Smooth muscle cell (in vitro differentiated cells): ENCODE measurements at regions not wholly inside any gene's neighbourhood (a gene's known extent, or its start where the extent isn't known, plus 50 kb on each side); places are given as distances from the start of the nearest gene placed in this dataset.

Experiments used
- DNase-seq: peaks from one replicate; lab custom pipeline; 2025; ENCODE audit not compliant: unreplicated experiment; lab: John Stamatoyannopoulos, UW
- H2AFZ ChIP-seq: fragments of 200-600 bp; sonication (generic); 2 replicates; pipeline ENCODE4 v1.6.0; 2016; ENCODE audit warnings: antibody characterized with exemption, low read depth, mild to moderate bottlenecking
- H3F3A ChIP-seq: fragments of 200-600 bp; sonication (generic); 2 replicates; pipeline ENCODE4 v1.6.0; 2017; ENCODE audit warnings: antibody characterized with exemption, low read depth
- H3K27ac ChIP-seq: fragments of 200-600 bp; sonication (generic); 2 replicates; pipeline ENCODE4 v1.5.1; 2016; ENCODE audit warnings: low read depth, mild to moderate bottlenecking
- H3K27me3 ChIP-seq: fragments of 200-600 bp; sonication (generic); 2 replicates; pipeline ENCODE4 v1.6.1; 2016; ENCODE audit warnings: low read depth, mild to moderate bottlenecking
- H3K36me3 ChIP-seq: fragments of 200-600 bp; sonication (generic); 2 replicates; pipeline ENCODE4 v1.5.1; 2016; ENCODE audit warnings: low read depth
- H3K4me1 ChIP-seq: fragments of 200-600 bp; sonication (generic); 2 replicates; pipeline ENCODE4 v1.5.1; 2016; ENCODE audit warnings: low read depth
- H3K4me2 ChIP-seq: fragments of 200-600 bp; sonication (generic); 2 replicates; pipeline ENCODE4 v1.6.0; 2016; ENCODE audit warnings: mild to moderate bottlenecking
- H3K4me3 ChIP-seq: fragments of 200-600 bp; sonication (generic); 2 replicates; pipeline ENCODE4 v1.5.1; 2016; ENCODE audit warnings: mild to moderate bottlenecking
- H3K79me2 ChIP-seq: fragments of 200-600 bp; sonication (generic); 2 replicates; pipeline ENCODE4 v1.6.0; 2016; ENCODE audit warnings: low read depth, mild to moderate bottlenecking
- H3K9ac ChIP-seq: fragments of 200-600 bp; sonication (generic); 2 replicates; pipeline ENCODE4 v1.6.0; 2016; ENCODE audit warnings: low read depth
- H3K9me3 ChIP-seq: fragments of 200-600 bp; sonication (generic); replicated peaks from 2 replicates; pipeline ENCODE4 v1.5.1; 2016; ENCODE audit warnings: low read depth
- H4K20me1 ChIP-seq: fragments of 200-600 bp; sonication (generic); 2 replicates; pipeline ENCODE4 v1.6.0; 2016; ENCODE audit warnings: low read depth
- CTCF ChIP-seq: fragments of 200-600 bp; sonication (generic); IDR thresholded peaks from 2 replicates; pipeline ENCODE4 v1.5.1; 2017; ENCODE audit warnings: borderline replicate concordance, mild to moderate bottlenecking, antibody characterized with exemption; ENCODE audit not compliant: insufficient read depth, poor library complexity, severe bottlenecking
- WGBS: methylation state at CpG from one replicate; pipeline ENCODE4 v1.1.7; 2016; ENCODE audit warnings: low lambda C conversion rate; 5-methylcytosine and 5-hydroxymethylcytosine counted together

GRCh38 chr2:7497178-7497577 lies 580.0 kb downstream of the RNF144A start:
- WGBS: 65% methylated on average over 4 of the region's 4 CpGs
- Histone ChIP-seq H3K4me1 (no peaks in the 10 kb centered on the region), H3K9me3 (peaks cover 5% of the 10 kb centered on the region), H2AFZ (peak overlapping the region; percentile 50), H3K9ac (no peak overlapping the region), H3K27me3 (no peaks in the 10 kb centered on the region), H3F3A (no peaks in the 10 kb centered on the region), H3K27ac (no peak overlapping the region), H3K36me3 (no peaks in the 10 kb centered on the region), H3K79me2 (no peaks in the 10 kb centered on the region), H3K4me3 (no peak overlapping the region), H4K20me1 (no peaks in the 10 kb centered on the region), H3K4me2 (peak overlapping the region; percentile 20)
- no peak for TF ChIP-seq CTCF
- no peak for DNase-seq

- WGBS: 88% methylated on average over 2 of the region's 2 CpGs
- no peak overlapping the region for H3K4me2 ChIP-seq
- DNase-seq: no peak
- no peaks in the 10 kb centered on the region for H3K27me3 ChIP-seq
- no peak overlapping the region for H3K4me3 ChIP-seq
- H3K4me1 ChIP-seq: no peaks in the 10 kb centered on the region
- no peaks in the 10 kb centered on the region for H3K36me3 ChIP-seq
- no peaks in the 10 kb centered on the region for H3F3A ChIP-seq
- TF ChIP-seq CTCF: no peak
- H4K20me1 ChIP-seq: no peaks in the 10 kb centered on the region
- no peaks in the 10 kb centered on the region for H3K79me2 ChIP-seq
- H3K27ac ChIP-seq: no peak overlapping the region
- H3K9me3 ChIP-seq: peaks cover 3% of the 10 kb centered on the region
- H2AFZ ChIP-seq: no peak overlapping the region
- no peak overlapping the region for H3K9ac ChIP-seq
These were observed 581.8 kb downstream of the RNF144A start for GRCh38 chr2:7499018-7499417.

GRCh38 chr2:7502336-7502735 lies 585.1 kb downstream of the RNF144A start:
- Histone ChIP-seq H3K4me2 (no peak overlapping the region), H3K27me3 (no peaks in the 10 kb centered on the region), H3K9me3 (no peaks in the 10 kb centered on the region), H3F3A (no peaks in the 10 kb centered on the region), H4K20me1 (no peaks in the 10 kb centered on the region), H3K79me2 (no peaks in the 10 kb centered on the region), H3K4me1 (no peaks in the 10 kb centered on the region), H3K9ac (no peak overlapping the region), H3K27ac (no peak overlapping the region), H3K36me3 (no peaks in the 10 kb centered on the region), H2AFZ (no peak overlapping the region), H3K4me3 (no peak overlapping the region)
- TF ChIP-seq CTCF: no peak
- DNase-seq: no peak

GRCh38 chr2:7508296-7508943 lies 591.2 kb downstream of the RNF144A start:
- no peaks in the 10 kb centered on the region for H3K79me2 ChIP-seq
- H3F3A ChIP-seq: no peaks in the 10 kb centered on the region
- no peaks in the 10 kb centered on the region for H3K27me3 ChIP-seq
- TF ChIP-seq CTCF: no peak
- no peak overlapping the region for H3K27ac ChIP-seq
- WGBS: 76% methylated on average over 4 of the region's 4 CpGs
- H3K4me2 ChIP-seq: no peak overlapping the region
- no peaks in the 10 kb centered on the region for H4K20me1 ChIP-seq
- H3K4me3 ChIP-seq: no peak overlapping the region
- no peak for DNase-seq
- H3K36me3 ChIP-seq: no peaks in the 10 kb centered on the region
- H2AFZ ChIP-seq: no peak overlapping the region
- no peaks in the 10 kb centered on the region for H3K4me1 ChIP-seq
- H3K9ac ChIP-seq: no peak overlapping the region
- no peaks in the 10 kb centered on the region for H3K9me3 ChIP-seq
